NCI-H2171 (cell line): ENCODE measurements at regions not wholly inside any gene's neighbourhood (a gene's known extent, or its start where the extent isn't known, plus 50 kb on each side); places are given as distances from the start of the nearest gene placed in this dataset.
A peak's percentile ranks its signal among the peaks of the same experiment; 100 is the strongest.
"Not testable (repeated sequence)": the region's sequence is repeated elsewhere in the genome, so short reads cannot be mapped to it uniquely, and the experiment has no call there.

Source experiments
- DNase-seq: peaks from one replicate; lab custom pipeline; 2025; lab: John Stamatoyannopoulos, UW

DNA sequence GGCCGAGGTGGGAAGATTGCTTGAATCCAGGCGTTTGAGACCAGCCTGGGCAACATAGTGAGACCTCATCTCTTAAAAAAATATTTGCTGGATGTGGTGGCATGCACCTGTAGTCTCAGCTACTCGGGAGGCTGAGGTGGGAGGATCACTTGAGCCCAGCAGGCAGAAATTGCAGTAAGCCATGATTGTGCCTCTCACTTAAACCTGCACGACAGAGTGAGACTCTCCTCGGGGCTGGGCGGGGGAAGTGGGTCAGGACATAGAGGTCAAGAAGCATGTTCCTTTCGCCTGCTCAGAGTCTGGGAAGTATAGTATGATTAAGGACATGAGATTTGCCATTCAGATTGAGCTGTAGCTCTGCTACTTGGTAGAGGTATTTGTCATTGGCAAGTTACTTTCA lies 52.3 kb downstream of the SEPTIN7 start:
- DNase-seq: not testable (repeated sequence)

DNA sequence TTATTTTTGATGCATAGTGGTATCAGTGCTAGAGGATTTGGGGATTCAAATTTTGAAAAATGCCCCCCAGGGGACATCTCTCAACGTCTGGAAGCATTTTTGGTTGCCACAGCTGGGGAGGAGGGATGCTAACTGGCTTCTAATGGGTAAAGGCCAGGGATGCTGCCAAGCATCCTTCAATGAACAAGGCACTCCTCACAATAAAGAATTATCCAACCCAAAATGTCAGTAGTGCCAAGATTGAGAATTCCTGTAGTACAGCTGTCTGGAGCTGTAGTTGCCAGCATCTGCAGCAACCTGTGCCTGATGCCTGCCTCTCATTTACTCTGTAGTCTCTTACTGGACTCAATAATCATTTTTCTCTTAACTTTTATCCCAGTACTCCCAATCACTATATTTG lies 53.5 kb downstream of the SEPTIN7 start:
- DNase-seq: no peak

DNA sequence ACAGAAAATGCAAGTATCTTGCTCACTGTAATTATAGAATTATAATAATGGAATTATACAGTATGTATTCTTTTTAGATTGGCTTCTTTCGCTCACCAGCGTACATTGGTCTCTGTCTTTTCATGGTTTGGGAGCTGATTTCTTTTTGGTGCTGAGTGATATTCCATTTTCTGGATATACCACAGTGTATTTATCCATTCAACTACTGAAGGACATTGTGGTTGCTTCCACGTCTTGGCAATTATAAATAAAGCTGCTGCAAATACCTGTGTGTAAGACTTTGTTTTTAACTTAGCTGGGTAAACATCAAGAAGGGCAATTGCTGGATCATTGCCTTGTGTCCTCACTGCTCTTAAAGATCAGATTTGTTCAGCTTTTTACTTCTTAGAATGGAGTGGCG lies 55.3 kb downstream of the SEPTIN7 start:
- DNase-seq: no peak

DNA sequence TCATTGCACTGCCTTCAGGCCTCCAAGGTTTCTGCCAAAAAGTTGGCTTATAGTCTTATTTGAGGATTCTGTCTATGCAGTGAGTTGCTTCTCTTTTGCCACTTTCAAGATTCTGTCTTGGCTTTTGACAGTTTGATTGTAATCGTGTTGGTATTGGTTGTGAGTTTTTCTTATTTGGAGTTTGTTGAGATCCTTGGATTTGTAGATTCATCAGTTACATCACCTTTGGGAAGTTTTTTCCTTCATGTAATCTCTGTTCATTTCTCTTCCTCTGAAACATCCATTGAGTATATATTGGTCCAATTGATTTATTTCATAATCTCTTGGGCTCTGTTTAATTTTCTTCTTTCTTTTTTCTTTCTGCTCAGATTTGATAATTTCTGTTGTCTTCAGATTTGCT lies 59.8 kb downstream of the SEPTIN7 start:
- DNase-seq: no peak

DNA sequence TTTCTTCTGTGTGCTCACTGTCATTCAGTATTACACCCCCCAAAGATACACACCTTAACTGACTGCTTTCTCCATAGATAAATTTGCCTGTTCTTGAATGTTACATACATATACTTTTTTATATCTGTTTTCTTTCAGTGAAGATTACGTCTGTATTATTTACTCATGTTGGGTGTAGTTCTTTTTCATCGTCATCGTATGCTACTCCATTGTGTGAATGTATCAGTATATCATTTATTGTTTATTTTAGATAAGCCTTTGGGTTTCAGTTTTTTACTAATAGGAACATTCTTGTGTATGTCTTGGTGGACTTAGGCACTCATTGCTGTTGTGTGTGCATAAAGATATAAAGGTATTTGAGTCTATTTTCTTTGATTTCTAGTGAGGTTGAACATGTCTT lies 64.4 kb downstream of the SEPTIN7 start:
- no peak for DNase-seq

DNA sequence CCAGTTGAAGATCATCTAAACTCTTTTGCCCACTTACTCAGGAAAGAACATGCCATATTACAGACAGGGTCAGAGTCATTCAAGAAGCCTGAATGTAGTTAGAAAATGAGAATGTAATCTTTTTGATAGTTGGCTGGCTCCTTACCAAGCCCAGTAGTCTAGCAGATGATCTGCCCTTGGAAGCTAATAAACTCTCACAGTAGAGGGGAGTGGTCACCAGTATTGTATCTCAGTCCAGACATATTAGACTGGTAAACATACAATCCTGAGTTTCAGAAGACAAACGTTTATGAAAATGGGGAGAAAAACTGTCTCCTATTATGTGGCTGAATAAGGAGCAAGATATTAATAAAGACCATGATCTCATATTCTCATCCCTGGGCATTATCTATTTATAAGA lies 65.3 kb downstream of the SEPTIN7 start:
- DNase-seq: no peak

DNA sequence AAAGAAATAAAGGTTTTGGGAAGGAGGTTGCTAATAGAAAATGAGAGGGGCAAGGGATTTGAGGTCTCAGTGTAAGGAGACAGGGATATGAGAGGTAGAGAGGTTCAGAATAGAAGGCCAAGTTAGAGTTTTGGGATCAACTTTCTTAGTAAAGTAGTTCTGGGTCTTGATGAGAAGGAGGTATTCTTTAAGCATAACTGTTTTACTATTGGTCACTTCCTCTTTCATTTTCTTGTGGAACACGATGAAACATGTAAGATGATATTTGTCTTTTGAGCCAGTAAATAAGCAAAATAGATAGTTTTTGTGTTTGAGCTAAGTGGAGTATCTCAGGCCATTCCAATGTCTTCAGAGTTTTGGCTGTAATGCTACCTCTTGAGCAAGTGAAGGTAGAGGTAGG lies 68.3 kb downstream of the SEPTIN7 start:
- not testable (repeated sequence) for DNase-seq

DNA sequence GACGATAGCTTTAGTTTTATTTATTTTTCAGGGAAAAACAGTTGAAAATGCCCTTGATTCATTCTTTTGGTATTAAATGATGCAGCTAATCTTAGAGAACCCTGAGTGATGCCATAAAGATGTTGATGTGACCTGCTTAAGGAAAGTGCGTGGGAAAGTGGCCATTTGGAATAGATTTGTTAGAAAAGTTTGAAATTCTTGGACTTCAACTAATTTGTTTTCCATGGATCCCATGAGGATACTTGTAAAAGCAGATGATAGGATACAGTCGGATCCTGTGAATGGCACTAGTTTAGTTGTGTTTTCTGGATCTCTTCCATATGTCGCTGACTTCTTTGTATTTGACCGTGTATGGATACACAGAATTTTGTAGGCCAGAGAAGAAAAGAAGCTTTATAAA lies 69.0 kb downstream of the SEPTIN7 start:
- no peak for DNase-seq

DNA sequence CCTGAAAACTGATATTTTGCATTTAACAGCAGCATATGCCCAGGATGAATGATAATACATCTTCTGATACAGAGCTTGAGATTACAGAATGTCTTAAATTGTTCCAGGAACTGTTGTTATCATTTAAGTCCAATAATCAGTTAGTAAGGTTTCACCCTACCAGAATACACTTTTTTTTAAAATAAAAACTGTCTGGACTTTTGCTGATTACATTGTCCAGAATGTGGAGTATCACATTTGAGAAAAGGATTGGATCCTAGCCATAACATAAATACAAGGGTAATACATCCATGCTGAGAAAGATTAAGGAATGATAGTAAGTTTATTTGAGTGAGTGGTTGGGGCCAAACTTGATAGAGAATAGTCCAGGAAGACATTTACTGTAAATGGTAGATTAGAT lies 71.0 kb downstream of the SEPTIN7 start:
- DNase-seq: no peak

DNA sequence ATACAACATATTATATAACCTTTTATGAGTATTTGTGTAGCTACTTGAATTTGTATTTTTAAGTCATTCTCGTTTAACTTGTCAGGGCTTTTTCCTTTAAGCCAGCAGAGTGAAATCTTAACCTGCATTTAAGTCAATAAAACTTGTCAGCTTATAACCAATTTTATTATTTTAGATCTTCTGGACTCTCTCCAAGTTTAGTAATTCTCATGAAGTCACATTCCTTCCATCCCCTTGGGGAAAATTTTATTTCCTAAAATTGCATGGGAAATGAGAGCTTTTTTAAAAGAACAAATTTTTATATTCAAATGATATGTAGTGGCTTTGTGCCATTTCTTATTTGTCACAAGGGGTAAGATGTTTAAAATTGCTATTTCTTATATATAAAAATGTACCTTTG lies 74.0 kb downstream of the SEPTIN7 start:
- DNase-seq: no peak

DNA sequence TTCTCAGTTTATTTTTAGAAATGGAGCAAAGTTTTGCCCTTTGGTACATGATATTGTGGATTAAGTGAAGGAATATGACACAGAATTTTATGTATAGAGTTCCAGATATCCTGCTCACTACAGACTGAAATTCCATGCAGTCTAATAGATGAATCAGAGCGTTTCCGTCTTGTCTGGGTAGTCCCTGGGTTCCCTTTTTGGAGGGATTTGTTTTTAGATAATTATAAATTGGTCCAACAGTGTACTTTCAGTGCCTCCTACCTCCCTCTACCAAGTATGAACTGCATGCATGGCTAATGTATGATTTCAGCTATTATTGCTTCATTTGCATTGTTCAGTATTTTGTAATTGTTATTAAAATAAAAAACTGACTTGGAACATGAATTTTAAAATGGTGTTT lies 74.4 kb downstream of the SEPTIN7 start:
- DNase-seq: no peak

DNA sequence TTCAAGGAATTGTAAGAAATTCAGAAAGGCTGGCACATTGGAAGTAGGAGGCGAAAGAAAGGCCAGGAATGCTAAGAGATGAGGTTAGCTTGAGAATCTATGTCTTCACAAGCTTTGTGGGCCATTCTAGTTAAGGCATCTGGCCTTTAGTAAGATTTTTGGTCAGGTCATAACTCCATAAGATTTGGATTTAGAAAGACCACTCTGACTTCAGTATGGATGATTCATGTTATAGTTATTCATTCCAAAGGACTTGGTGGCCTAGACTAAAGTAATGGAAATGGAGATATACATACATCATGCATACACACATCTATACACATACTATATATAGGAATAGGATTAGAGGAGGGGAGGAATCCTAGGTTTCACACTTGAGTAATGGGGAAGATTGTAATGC lies 77.5 kb downstream of the SEPTIN7 start:
- no peak for DNase-seq

DNA sequence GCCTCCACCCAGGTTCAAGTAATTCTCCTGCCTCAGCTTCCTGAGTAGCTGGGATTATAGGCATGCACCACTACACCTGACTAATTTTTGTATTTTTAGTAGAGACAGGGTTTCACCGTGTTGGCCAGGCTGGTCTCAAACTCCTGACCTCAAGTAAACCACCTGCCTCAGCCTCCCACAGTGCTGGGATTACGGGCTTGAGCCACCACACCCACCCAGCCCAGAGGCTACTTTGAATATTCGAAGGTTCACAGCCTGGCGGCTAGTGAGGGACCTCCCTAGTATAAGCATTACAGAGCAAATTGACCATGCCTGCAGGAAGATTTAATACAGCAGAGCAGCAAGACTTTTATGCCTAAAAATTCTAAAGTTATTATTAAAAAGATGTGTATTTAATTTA lies 86.6 kb downstream of the SEPTIN7 start:
- DNase-seq: not testable (repeated sequence)

DNA sequence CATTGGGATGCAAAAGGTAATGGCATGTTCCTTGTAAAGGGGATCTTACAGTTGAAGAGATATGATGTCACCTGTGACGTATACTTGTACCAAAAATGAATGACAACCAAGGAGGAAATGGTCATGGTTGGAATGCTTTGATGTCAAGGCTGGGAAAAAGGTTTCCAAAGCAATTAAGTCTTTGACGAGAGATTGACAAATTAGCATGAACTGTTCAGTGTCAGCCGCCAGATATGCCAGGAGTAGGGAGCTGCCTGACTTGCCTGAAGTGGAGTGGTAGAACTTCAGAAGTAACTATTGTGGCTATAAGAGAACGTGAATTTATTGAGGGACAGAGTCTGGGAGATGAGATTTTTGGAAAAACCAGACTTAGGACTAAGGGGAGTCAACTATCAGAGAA lies 88.1 kb downstream of the SEPTIN7 start:
- no peak for DNase-seq

DNA sequence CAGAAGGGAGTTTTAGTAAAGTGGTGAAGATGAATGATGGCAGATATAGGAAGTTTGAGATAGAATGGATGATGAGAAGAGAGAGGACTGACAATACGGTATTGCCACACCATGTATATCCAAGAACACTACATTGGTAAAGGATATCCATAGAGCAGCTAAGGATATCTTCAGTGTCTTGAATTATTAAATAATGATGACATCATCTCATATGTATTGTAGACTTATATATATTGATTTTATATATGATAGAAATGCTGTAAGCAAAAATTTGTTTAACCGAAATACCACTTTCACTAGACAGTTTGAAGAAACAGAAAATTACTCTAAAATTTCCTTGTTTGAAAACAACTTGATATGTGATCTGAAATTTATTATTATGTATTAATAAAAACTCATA lies 89.0 kb downstream of the SEPTIN7 start:
- no peak for DNase-seq

DNA sequence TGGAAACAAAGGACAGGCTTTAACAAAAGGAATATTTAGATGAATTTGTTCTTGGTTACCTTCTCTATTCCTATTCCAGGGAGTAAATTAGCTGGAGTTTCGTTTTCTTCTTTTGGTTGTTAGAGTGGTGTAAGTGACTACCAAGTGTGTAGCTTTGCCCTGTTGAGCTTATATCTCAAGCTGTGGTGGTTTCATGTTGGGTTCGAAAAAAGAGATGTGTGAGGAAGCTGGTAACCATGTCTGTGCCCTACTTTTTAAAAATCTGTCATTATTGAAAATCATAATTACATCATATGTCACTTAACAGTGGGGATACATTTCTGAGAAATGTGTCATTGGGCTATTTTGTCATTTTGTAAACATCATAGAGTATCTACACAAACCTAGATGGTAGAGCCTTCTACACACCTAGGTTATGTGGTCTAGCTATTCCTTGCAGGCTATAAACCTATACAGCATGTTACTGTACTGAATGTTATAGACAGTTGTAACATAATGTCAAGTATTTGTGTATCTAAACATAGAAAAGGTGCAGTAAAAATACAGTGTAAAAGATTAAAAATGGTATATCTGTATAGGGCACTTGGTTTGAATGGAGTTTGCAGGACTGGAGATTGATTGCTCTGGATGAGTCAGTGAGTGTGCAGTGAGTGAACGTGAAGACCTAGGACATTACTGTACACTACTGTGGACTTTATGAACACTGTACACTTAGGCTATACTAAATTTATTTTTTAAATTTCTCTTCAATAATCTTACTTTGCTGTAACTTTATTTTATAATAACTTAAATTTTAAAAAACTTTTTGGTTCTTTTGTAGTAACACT lies 90.4 kb downstream of the SEPTIN7 start:
- no peak for DNase-seq

DNA sequence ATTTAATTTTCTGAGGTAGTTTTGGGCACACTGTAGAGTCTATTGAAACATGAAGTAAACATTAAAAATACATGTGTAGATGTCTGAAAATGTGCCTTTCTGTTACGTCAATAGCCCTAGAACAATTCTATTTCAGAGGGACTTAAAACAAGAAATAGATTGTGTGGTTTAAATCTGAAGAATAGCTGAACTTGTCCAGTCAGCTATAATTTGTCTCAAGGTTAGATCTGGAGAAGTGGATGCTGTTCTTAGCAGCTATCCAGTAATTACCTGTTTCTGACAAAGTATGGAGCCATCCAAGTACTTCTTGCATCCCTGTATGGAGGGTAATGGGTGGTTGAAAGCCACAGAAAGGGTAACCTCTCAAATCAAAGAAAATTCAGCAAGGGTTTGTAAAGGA lies 92.8 kb downstream of the SEPTIN7 start:
- DNase-seq: no peak

DNA sequence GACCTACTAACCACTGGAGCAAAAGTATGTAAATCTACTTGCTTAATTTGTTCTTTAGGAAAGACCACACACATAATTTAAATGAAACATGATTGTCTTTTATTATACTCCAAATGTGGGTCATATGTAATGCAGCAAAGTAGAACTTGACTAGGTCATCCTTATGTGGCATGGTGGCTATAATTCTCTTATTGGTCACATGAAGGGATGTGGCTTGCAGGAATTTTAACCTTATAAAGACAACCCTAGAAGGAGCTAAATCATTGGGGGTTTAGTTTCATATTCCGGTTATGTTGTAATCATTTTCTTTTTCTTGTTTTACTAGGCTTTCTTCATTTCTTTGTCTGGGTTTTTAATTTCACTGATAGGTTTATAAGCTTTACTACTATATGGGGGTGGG lies 93.9 kb downstream of the SEPTIN7 start:
- no peak for DNase-seq

DNA sequence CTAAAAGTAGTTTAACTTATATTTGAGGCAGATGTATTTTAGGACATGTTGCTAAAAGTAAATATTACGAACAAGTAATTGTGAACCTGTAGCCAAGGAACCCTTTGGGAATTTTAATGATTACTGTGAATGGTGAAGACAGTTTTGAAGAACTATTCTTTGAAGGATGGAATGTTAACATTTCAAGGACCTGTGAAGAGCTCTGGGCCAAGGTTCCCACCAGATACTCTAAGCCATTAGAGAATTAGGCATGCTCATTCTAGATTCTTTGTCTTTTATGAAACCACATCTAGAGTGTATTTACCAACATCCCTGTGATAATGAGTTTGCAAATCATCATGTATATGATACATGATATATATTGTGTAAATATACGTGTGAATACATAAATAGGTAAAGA lies 99.8 kb downstream of the SEPTIN7 start:
- DNase-seq: no peak

DNA sequence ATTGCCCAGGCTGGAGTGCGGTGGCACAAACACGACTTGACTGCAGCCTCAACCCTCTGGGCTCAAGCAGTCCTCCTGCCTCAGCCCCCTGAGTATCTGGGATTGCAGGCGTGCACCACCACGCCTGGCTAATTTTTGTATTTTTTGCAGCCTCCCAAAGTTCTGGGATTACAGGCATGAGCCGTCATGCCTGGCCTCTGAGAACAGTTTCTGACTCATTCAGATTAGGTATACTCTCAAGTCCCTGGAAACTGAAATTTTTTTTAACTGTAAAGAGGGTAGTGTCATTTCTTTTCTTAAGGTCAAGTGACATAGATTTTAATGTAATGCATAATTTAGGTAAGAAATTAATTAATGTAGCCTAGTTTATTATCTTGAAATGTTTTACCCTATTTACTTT lies 104.7 kb downstream of the SEPTIN7 start:
- DNase-seq: no peak

DNA sequence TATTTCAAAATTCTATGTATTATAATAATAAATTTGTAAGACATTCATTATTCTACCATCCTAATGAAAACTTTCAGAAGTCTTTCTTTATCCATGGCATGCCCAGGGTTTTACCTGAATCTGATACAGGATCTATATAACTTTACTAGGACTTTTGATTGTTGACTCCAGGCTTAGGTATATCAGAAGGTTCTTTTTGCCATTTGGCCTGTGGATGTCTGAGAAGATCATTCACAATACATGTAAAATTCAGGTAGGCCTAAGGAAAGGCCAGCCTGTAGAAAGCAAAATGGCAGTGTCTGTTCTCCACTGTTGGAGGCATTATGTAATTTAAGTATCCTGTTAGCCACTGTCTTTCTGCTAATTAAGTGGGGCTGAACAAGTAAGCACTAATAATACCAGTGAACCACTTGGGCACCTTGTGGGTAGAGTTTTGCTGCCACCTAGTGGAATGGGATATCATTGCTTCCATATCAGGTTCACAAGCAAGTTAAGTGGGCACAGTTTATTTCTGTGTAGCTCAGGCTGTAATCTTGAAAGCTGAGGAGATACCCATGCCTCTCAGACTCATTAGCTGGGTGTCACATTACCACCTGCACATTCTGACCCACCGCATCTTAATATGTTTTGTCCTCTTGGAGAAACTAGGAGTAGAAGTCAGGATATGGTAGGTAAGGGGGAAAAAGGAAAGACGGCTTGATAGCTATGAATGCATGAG lies 105.5 kb downstream of the SEPTIN7 start:
- DNase-seq: peak; percentile 36

DNA sequence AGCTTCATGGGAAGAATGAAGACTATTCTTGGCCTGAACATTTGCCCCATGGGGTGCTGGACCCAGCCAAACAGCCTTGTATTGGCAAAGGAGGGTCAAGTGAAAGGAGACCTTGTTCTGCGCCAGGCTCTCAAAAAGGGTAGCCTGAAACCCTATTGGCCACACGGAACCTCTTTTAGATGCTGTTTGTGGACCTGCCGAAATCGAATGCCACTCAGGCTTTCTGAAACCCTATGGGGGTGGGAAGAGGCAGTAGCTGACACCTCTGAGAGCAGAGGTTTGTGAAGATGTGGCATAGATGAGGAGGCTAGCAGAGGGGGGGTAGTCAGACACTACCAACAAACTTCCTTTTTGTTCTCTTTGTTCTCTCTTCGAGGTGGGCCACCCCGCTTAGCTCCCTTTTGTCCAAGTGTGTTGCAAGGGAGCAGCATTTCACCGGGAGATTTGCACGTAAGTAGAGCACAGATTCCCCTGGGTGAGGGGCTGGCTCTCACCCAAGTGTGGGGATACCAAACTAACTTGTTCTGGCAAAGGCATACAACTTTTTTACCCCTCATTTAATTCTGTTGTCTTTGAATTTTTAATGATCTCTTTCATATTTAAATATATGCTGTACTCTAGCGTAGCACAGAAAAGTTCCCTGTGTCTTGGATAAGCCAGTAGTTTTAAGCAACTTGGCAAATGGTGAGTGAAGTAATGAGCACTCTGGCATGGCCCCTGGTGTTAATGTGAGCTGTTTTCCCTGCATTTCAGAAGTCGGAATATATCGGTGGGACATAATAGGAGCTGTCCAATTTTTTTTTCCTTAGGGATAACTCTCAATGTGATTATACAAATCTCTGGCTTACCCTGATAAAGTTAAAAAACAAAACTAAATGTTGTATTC lies 107.7 kb downstream of the SEPTIN7 start:
- DNase-seq: no peak

DNA sequence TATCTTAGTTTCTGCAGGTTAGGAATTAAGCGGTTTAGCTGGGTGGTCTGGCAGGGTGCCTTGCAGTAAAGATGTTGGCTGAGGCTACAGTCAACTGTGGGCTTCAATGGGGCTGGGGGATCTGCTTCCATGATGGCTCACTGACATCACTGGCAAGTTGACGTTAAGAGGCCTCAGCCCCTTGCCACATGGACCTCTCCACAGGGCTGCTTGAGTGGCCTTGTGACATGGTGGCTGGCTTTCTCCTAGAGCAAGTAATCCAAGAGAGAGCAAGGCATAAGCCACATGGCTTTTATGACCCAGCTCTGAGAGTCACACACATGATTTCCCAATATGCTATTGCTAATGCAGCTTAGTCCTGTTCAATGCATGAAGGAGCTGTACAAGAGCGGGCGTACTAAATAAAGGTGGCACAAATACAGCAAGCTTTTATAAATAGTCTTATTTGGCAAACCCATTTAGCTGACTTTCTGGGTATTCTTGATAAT lies 109.1 kb downstream of the SEPTIN7 start:
- DNase-seq: no peak
